Nephron progenitor cell (in vitro differentiated cells): ENCODE measurements at regions not wholly inside any gene's neighbourhood (a gene's known extent, or its start where the extent isn't known, plus 50 kb on each side); places are given as distances from the start of the nearest gene placed in this dataset.

Experiments used
- DNase-seq: peaks from one replicate; pipeline ENCODE4 v3.0.0; 2021
- H3K27ac Mint-ChIP-seq: 2 replicates; pipeline ENCODE4 v1.8.0; 2021; ENCODE audit warnings: mild to moderate bottlenecking, moderate library complexity, mixed read lengths
- H3K27me3 Mint-ChIP-seq: 2 replicates; pipeline ENCODE4 v1.8.0; 2021; ENCODE audit warnings: mild to moderate bottlenecking, low read depth, mixed read lengths; ENCODE audit not compliant: poor library complexity
- H3K36me3 Mint-ChIP-seq: 2 replicates; pipeline ENCODE4 v1.8.0; 2021; ENCODE audit warnings: low read depth, mixed read lengths
- H3K4me1 Mint-ChIP-seq: 2 replicates; pipeline ENCODE4 v1.8.0; 2021; ENCODE audit warnings: mixed read lengths
- H3K4me3 Mint-ChIP-seq: 2 replicates; pipeline ENCODE4 v1.8.0; 2021; ENCODE audit warnings: mild to moderate bottlenecking, moderate library complexity, mixed read lengths
- H3K9me3 Mint-ChIP-seq: 2 replicates; pipeline ENCODE4 v1.8.0; 2021; ENCODE audit warnings: mild to moderate bottlenecking, moderate library complexity, mixed read lengths
- TF ChIP-seq, protein P1 (sequence below): fragments of 200-600 bp; sonication (generic); IDR thresholded peaks from 2 replicates; pipeline ENCODE4 v1.5.0; 2021; ENCODE audit warnings: antibody characterized with exemption

DNA sequence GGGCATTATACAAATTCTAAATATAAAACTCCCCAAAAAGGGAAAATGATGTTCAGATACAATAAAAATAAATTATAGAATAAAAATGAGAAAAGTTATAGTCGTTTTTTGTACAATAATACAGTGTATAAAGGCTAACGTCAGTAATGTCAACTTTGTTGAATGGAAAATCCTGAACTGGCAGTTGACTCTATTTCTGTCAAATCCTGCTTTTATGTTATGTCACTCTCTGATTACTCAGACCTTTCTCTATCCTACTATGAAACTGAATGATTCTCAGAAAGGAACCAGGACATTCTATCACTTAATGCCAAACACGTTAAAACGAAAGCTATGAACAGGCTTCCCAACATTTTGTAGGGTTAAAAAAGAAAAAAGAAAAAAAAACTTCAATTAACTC lies 636.4 kb downstream of the USP25 start:
- Mint-ChIP-seq H3K4me1 (peaks cover 16% of the 10 kb centered on the region), H3K27me3 (peaks cover 3% of the 10 kb centered on the region), H3K36me3 (no peaks in the 10 kb centered on the region), H3K4me3 (no peak overlapping the region), H3K27ac (no peak overlapping the region), H3K9me3 (no peaks in the 10 kb centered on the region)
- TF ChIP-seq, protein P1, sequence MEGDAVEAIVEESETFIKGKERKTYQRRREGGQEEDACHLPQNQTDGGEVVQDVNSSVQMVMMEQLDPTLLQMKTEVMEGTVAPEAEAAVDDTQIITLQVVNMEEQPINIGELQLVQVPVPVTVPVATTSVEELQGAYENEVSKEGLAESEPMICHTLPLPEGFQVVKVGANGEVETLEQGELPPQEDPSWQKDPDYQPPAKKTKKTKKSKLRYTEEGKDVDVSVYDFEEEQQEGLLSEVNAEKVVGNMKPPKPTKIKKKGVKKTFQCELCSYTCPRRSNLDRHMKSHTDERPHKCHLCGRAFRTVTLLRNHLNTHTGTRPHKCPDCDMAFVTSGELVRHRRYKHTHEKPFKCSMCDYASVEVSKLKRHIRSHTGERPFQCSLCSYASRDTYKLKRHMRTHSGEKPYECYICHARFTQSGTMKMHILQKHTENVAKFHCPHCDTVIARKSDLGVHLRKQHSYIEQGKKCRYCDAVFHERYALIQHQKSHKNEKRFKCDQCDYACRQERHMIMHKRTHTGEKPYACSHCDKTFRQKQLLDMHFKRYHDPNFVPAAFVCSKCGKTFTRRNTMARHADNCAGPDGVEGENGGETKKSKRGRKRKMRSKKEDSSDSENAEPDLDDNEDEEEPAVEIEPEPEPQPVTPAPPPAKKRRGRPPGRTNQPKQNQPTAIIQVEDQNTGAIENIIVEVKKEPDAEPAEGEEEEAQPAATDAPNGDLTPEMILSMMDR = no peak
- DNase-seq = no peak

DNA sequence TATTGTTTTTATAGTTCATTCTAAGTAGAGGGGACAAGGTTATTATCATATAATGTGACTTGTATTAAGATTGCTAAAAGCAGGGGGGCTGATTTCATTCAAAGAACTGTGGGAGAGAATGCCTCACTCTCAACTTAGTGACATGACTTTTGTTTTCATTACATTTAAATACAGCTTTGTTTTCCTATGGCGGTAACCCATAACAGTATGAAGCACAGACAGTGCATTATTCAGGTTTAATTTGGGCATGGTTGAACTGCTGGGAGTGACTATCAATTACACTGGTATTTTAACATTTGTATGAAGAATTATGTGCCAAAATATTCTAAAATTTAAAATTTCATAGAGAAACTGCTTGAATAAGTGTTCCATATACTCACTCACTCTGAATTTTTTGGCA lies 637.3 kb downstream of the USP25 start:
- Mint-ChIP-seq H3K9me3 (no peaks in the 10 kb centered on the region), H3K36me3 (no peaks in the 10 kb centered on the region), H3K4me1 (peaks cover 16% of the 10 kb centered on the region), H3K4me3 (no peak overlapping the region), H3K27me3 (peaks cover 3% of the 10 kb centered on the region), H3K27ac (no peak overlapping the region)
- DNase-seq = no peak
- TF ChIP-seq, protein P1 = no peak

DNA sequence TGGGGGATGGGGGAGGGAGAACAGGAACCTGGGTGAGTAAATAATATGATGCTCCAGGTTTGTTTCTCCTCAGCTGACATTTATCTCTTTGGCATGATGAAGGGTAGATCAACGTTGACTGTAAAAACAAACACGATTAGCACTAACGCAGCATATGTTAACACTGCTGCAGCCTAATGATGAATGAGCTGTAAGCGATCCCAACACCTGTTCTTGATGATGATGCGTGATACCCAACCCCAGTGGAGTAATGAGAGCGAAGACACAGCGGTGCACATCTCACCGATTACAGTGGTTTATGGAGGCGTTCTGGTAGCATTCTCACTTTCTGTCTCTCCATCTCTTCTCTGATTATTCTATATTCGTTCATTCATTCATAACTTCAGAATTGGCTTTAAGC lies 640.4 kb downstream of the USP25 start:
- no peak for DNase-seq
- H3K4me1 Mint-ChIP-seq = peaks cover 8% of the 10 kb centered on the region
- H3K36me3 Mint-ChIP-seq = no peaks in the 10 kb centered on the region
- TF ChIP-seq, protein P1 = no peak
- H3K27me3 Mint-ChIP-seq = peaks cover 3% of the 10 kb centered on the region
- no peaks in the 10 kb centered on the region for H3K9me3 Mint-ChIP-seq
- no peak overlapping the region for H3K27ac Mint-ChIP-seq
- no peak overlapping the region for H3K4me3 Mint-ChIP-seq

DNA sequence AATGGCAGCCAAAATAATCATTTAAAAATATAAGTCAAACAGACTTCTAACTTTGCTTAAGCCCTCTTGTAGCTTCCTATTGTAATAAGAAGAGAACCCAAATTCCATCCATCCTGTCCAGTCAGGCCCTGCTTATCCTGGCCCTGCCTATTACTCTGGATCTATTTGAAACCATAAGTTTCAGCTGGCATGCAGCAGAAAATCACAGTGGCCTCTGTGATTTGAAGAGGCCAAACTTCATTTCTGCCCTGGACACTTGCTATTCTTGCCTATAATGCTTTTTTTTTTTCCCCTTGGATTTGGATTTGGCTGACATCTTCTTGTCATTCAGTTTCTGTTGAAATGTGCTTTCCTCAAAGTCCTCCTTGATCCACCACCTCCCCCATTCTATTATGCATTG lies 642.8 kb downstream of the USP25 start:
- Mint-ChIP-seq H3K27me3 (no peaks in the 10 kb centered on the region), H3K9me3 (no peaks in the 10 kb centered on the region), H3K36me3 (no peaks in the 10 kb centered on the region), H3K4me3 (no peak overlapping the region), H3K4me1 (peaks cover 8% of the 10 kb centered on the region), H3K27ac (no peak overlapping the region)
- TF ChIP-seq, protein P1 = no peak
- DNase-seq = no peak

DNA sequence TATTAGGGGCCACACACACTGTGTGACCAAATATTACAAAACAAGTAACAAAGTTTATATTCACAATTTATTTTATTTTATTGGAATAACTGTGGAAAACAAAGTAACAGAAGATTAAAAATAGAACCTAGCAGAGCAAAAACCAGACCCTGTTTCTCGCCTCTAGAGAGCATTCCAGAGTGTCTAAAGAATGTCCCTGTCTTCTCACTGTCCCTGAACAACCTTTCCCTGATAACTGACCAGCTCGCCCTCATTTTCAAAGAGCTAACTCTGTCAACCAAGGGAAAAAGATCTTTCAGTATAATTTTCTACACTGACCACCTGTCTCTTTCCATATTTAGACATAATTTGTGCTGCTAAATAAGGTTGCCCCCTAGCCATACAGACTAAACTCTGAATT lies 646.9 kb downstream of the USP25 start:
- Mint-ChIP-seq H3K27me3 (no peaks in the 10 kb centered on the region), H3K4me3 (no peak overlapping the region), H3K9me3 (no peaks in the 10 kb centered on the region), H3K4me1 (no peaks in the 10 kb centered on the region), H3K27ac (no peak overlapping the region), H3K36me3 (no peaks in the 10 kb centered on the region)
- DNase-seq = no peak
- TF ChIP-seq, protein P1 = no peak

DNA sequence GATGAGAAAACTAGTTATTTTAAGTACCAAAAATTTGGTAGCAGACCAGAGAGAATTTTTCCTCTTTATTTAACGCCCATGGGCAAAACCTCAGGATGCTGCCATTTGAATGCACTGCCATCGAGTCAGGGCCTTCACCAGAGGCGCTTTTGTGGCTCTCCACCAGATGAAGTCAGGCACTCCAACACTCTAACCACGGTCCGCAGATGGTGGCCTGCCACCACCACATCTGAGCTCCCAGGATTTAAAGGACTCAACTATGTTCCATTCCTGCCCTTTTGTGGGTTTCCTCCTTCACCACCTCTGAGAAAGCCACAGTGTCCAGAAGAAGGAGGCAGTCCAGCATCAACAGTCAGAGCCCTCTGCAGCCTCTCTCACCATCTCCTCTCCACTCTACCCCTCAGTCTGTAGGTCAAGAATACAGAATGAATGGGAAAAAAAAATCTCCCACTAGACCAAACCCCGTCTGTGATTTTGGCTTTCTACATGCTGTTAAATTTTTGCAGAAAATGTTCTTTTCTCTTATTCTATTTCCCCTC lies 647.4 kb downstream of the USP25 start:
- no peaks in the 10 kb centered on the region for H3K36me3 Mint-ChIP-seq
- DNase-seq = no peak
- no peaks in the 10 kb centered on the region for H3K27me3 Mint-ChIP-seq
- no peak overlapping the region for H3K27ac Mint-ChIP-seq
- no peaks in the 10 kb centered on the region for H3K9me3 Mint-ChIP-seq
- no peak overlapping the region for H3K4me3 Mint-ChIP-seq
- H3K4me1 Mint-ChIP-seq = no peaks in the 10 kb centered on the region
- TF ChIP-seq, protein P1 = no peak
